GM18870 (cell line): ENCODE measurements at regions not wholly inside any gene's neighbourhood (a gene's known extent, or its start where the extent isn't known, plus 50 kb on each side); places are given as distances from the start of the nearest gene placed in this dataset.

Experiments
- ATAC-seq: cut with Tn5 transposase; IDR thresholded peaks from one replicate; pipeline ENCODE4 v1.9.1; 2021; ENCODE audit warnings: moderate library complexity; ENCODE audit not compliant: unreplicated experiment

DNA sequence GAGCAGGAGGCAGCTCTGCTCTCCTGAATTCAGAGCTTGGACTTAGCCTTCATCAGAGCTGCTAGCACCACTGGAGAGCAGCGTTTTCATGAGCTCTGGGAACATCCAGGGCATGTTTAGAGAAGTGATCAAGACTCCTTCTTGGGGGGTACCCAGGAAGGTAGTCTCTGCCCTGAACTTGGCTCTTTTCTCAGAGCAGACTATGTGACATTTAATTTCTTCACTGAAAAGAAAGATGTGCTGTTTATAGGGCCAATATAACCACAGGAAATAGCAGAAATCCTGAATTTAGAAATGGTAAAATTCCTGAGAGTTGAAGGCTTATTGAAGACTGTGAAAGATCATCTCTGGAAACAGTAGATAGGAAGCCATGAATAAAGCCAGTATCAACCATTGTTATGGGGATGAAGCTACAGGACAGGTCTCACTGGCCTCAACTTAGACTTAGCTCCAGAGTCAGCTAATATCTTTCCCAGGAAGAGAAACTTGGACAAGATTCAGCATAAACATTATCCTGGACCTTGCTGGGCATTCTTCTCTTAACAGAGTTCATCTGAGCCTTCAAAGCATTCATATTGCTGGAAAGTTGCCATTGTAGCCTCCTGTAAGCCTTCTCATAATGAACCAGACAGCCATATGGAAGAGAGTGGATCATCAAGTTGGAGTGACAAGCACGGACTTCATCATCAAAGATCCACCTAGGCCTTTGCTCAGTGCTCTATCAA lies 386.6 kb upstream of the THBS1 start:
- ATAC-seq = no peak

DNA sequence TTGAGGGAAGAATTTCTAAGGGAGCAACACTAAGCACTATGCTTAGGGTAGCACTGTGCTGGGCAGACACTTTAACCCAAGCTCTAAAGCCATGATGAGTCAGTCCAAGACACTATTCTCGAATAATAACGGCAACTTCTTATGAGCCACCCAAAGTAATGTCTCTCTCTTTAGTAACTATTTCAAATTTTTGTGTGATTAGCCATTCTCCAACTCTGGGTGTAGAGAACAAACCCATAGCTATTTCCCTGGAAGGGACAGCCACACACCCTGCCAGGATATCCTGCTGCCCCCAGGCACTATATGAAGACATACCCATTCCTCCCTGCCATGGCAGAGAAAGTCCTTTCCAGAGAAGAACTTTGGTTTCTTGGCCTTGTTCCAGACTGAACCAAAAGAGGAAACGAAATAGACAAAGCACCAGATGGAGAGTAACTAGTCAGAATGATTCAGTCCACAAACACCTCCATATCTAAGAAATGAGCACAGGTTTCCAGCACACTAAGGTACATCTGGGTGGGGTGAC lies 384.9 kb upstream of the THBS1 start:
- no peak for ATAC-seq

DNA sequence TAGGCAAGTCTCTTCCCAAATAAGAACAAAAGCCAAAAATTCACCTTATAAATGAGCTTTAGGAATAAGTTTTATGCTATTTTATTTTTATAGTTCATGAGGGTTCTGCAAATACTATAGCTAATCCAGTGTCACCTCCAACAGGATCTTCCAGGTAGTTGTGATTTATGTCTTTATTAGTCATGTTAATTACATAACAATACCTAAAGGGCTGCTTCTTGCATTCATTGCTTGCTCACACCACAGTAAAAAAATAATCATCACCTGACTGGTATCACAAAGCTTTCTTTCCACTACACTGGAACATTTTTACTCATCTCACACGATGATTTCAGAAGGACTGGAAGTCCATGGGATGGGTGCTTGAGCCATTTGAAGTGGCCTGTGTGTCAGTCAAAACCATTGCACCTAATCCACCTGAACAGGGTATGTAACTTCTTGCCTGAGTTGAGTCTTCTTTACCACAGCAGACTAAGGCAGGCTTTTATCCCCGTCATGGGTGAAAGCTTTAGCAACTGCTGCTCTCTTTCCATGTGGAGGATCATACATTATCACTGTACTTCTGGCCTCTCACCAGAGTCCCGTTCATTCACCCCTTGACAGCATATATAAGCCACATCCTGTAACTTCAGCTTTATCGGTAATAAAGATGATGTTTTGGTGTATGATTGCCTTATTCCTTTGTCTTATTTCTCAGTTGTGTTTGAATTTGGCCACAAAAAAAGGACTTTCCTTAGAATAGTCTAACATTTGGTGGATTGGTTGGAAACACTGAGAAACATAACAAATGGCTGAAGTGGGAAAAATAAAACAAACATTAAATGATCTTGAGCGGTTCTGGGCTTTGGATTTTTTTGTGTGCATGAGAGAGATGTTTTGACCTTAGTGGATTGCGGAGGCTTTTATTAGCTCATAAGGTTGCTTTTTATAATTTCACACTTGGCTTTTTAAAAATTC lies 382.6 kb upstream of the THBS1 start:
- no peak for ATAC-seq

DNA sequence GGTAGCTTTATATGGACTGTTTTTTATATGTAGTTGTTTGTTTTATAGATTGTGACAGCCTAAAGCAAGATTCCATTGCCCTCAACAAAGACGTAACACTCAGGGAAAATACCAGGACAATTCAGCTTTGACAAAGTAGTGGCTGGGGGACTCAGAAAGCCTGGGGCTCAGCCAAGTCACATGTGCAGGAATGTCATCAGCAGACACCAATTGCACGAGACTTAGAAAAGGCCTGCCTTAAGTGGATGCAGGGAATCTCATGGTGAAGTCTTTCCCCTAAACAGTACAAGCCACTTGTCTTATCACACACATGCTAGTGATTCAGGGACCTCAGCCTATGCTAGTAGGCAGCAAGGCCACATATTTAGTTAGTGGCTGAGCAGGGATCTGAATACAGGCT lies 381.8 kb upstream of the THBS1 start:
- ATAC-seq = no peak

DNA sequence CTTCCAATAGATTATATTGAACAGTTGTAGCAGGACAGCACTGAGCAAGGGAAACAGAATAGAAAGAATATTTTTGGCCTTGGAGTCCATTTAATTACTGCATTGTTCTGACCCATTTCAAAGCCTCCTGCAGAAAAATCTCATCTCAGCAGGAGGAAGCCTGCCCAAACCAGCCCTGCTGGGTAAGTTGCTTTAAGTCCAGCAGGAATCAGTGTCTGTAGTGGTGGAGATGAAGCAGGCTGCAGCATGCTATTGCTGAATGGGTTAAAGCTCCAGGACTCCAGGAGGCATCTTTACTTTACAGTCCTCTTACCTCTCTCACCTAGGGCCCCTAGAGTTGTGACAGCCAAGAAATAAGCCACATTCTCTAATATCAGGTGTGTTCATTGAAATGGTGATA lies 380.3 kb upstream of the THBS1 start:
- ATAC-seq = no peak

DNA sequence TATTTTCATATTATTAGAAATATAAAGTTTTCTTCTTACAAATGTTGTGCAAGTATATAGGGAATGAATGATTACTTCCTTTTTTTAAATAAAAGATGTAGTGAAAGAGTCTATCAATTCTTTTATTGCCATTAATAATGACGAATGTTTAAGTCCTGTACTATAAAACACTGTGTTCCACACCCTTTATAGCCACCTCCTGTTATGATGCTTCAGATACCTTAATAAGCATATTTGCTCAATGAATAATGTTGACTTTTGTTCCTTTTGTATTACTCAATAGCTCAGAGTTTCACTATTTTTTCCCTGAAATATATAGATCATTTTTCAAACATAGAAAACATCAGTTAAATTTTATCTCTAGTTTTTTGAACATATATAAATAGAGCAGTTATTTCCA lies 378.2 kb upstream of the THBS1 start:
- no peak for ATAC-seq

DNA sequence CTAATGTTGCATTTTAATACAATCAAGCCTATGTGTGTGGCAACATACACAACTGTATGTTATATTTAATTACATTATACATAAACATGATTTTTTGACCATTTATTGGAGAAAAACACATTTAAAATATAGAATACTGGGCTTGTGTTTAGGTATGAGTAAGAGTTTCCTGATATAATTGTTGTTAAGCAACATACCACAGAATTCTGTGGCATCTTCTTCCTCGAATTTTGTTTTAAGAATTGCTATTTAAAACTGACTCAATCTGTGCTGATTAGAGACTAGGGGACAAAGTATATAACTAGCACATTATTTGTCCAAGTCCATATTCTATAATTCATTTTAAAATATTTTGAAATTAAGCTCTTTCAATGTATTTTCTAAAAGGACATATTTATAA lies 376.8 kb upstream of the THBS1 start:
- ATAC-seq = no peak

DNA sequence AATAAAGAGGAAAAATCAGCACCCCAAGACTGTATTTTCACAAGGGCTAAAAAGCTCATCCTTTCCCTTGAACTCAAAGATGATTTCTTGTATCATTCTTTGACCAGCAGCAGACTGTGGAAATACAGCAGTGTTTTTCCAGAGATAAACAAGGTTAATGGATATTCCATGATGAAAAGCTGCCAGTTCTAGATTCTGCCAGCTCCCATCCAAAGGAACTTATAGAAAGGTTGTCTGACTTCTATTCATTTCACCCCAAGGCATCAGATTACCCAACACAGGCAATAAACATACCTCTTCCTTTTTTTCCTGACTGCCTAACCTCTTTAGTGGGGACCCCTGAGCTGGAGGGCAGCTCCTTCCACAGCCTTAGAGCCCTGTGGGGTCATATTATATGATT lies 375.8 kb upstream of the THBS1 start:
- no peak for ATAC-seq

DNA sequence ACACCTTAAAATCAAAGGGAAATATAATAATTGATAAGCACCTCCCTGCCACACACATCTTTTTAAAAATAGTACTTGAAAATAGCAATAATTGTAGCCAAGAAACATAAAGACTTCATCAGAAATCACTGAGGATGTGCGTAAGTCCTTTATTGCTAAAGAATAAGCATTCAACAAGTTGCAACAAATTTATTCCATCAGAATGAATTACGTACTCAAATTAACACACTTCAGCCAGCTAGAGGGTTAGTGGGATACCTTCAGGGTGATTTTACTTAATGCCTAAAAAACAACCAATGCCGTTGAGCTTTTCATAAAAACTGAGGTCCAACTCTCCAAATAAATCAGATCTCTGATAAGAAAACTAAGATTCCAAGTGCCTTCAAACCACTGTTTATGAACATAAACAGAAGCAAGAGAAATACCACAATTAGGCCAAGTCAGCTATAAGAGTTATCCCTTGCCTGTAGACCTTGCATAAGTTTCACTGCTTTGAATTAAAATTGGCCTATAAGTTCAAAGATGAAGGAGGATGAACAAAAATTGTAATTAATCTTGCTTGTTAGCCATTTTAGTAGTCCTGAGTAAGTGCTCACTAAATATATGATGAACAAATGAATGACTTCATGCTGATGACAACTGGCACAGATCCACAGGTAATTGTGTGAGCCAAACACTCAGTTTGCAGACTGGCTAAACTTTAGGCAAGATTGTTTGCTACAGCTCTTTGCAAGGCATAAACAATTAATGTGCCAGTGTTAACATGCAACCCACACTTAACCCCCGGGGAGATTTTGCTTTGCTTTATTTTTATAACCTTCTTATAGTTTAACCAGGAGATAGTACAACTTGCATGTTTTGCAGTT lies 375.1 kb upstream of the THBS1 start:
- ATAC-seq = no peak

DNA sequence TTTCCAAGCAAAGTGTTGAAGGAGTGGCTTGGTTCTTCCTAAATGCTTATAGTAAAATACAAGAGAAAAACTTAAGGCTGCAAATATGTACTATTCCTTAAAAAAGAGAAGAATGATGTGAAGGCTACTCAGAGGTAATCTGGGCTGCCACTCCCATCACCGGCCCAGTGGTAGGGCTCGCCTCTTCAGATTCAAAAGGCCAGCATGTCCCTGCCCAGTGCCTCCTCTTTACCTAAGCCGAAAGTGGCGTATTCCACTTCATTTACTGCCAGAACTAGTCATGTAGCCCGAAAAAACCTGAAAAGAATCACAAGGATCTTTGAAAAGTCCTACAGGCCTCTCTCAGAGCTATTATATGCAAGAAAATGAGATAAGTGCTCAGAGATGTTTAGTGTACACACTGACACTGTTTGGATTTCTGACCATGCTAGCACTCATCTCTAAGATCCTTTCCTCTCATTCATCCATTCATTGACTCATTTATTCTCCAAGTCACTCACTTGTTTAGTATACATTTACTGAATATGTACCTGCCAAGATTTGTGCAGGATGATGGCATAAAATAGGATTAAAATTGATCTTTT lies 373.3 kb upstream of the THBS1 start:
- no peak for ATAC-seq

DNA sequence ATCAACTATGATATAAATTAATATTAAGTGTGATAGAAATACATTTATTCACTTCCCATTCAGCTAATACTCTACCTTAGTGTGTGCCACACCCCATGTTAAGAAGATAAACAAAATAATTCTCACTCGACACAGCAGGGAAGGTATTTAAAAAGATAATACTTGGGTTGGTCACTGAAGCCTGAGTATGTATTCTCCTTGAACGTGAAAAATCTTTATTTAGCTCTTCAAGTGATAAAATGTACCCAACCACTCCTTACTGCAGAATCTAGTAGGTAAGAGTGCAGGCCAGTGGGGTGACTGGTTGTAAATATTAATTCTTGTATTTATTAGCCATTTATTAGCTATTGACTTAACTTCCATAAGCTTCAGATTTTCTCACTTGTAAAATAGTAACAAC lies 372.7 kb upstream of the THBS1 start:
- no peak for ATAC-seq

DNA sequence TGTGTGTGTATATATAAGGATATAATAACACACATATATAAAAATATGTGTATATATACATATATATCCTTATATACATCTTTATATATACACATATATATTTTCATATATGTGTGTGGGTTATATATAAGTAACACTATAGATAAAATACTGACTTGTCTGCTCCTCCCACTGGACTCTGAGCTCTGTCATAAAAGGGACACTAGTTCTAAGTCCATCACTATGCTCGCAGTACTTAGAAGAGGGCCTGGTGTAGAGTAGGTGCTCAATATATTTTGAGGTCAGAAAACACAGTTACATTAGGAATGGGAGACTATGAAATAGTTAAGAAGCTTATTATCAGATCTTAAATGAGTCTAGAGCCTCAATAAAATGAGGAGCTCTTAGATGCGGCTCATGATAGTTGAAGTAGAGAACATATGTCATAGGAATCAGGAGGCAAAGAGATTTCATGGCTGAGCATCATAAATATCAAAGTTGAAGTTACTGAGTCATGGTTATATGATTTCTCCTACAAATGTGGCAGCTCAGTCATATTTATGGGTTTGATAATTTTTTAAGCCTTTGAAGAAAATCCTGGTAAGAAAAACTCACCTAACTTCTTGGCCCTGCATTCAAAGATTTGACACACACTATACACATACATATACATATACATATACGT lies 371.2 kb upstream of the THBS1 start:
- no peak for ATAC-seq

DNA sequence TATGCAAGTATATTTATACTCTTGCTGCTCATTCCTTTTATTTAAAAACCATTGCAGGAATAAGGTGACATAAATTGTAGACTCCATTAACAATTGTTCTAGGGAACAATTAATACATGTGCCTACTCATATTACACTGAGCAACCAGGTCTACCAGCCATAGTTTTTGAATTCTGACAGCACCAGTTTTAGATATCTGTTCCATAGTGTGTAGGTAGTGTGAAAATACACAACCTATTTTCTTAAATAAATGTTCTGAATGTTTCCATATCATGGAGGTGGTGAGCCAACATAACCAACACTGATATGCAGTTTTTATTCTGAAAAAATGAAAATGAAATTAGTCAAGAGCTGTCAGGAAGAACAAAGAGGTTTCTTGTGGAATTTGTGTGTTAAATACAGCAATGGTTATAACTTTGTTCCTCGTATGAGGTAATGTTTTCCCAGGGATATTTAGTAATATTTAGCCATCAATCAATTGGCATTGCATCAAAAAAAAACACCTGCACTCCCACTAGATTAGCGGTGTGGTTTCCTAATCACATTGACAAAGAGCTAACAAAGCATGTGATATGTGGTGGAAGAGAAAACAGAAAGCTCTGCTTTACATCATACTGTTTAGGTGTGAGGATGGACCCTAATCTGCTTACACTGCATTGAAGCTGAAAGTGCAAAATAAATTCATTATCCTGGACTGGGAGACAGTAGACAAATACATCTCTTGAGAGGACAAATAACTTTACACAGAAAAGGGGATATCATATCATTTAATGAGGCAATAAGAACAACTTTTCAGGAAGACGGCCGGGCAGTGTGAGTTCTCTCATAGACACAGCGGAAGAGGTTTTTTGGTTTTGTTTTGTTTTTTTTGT lies 369.5 kb upstream of the THBS1 start:
- no peak for ATAC-seq

DNA sequence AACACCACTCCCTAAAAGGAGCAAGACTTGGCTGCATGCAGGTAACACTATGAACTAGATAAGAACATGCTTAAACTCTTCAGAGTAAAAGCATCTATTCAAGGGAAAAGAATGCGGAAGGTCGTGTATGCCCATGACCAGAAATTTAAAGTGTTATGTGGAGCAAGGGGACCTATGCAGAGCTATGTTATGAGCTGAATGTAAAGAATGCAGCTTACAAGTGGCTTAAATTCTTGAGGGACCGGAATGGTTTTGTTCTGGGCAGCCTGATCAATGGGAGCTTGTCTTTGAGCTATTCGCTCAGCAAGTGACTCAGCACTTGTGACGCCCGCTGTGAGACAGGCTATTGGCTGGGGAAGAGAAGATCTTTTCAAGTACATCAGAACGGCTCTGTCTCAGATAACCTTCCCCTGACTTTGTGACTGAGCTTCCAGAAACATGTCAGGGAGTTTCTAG lies 367.5 kb upstream of the THBS1 start:
- ATAC-seq = no peak

DNA sequence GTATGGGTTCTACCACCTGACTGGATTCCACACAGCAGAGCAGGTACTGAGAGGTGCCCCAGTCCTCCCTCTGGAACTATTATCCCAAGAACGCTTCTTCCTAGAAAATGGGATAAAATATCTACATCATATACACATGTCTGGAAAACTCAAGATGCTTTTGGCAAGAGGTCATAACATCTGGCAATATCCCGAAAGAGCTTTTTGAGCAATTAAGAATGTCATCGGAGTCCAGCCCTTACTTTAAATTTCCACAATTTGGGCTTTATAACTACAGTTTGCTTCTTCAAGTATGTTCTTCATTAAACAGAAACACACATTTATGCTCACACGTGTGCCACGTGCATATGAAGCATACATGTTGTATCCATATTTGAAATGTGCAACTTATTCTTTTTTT lies 365.9 kb upstream of the THBS1 start:
- ATAC-seq = no peak

DNA sequence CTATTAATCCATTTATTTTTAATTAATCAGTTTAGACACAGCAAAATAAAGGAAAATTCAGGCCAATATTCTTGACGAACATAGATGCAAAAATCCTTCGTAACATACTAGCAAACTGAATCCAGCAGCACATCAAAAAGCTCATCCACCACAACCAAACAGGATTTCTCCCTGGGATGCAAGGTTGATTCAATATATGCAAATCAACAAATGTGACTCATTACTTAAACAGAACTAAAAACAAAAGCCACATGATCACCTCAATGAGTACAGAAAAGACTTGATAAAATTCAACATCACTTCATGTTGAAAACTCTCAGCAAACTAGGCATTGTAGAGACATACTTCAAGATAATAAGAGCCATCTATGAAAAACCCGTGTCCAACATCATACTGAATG lies 364.1 kb upstream of the THBS1 start:
- ATAC-seq = no peak

DNA sequence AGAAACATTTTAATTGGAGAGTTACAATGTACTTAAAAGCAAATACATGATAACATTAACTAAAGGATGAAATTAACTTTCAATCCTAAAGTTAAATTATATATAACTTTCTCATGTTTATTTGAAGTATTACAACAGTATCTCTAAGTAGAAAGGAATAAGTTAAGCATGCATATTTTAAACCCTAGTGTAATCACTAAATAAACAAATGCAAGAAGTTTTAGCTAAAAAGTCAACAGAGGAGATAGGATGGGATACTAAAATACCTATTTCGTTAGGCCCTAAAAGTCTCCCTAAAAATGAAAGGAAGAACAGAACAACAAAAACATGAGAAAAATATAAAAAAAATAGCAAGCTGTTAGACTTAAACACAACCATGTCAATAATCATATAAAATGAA lies 361.3 kb upstream of the THBS1 start:
- no peak for ATAC-seq

DNA sequence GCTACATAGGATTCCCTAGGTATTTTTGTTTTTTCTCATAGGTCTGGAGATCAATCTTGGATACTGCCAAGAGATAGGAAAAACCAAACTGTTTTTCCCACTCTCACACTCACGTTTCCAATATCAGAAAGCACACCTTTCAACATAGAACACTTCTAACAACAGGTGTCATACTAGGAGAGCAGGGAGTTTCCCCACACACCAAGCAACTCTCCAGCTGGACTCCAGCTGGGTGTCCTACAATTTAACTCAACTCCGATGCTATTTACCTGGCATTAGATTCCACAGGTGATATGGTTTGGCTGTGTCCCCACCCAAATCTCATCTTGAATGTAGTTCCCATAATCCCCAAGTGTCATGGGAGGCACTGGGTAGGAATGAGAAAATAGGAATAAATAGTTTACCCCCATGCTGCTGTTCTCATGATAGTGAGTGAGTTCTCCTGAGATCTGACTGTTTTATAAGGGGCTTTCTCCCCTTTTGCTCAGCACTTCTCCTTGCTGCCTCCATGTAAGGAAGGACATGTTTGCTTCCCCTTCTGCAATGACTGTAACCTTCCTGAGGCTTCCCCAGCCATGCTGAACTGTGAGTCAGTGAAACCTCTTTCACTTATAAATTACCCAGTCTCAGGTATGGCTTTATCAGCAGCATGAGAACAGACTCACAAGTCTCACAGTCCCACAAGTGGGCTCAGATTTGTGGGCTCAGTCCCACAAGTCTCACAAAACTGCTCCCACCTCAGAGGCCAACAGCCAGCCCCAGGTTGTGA lies 354.5 kb upstream of the THBS1 start:
- ATAC-seq = no peak
